DOHH2 (cell line): ENCODE measurements at regions not wholly inside any gene's neighbourhood (a gene's known extent, or its start where the extent isn't known, plus 50 kb on each side); places are given as distances from the start of the nearest gene placed in this dataset.

ENCODE experiments used
- EZH2phosphoT487 ChIP-seq: fragments of 200-600 bp; sonication (generic); IDR thresholded peaks from 2 replicates; pipeline ENCODE4 v1.6.1; 2017; ENCODE audit warnings: borderline replicate concordance, mild to moderate bottlenecking, antibody characterized with exemption, low read length, moderate library complexity, mixed read lengths
- TF ChIP-seq, protein P1 (sequence below): fragments of 200-600 bp; sonication (generic); IDR thresholded peaks from one replicate; pipeline ENCODE4 v1.5.1; 2014; ENCODE audit warnings: antibody characterized with exemption, mild to moderate bottlenecking, low read depth, low read length; ENCODE audit not compliant: poor library complexity, severe bottlenecking

DNA sequence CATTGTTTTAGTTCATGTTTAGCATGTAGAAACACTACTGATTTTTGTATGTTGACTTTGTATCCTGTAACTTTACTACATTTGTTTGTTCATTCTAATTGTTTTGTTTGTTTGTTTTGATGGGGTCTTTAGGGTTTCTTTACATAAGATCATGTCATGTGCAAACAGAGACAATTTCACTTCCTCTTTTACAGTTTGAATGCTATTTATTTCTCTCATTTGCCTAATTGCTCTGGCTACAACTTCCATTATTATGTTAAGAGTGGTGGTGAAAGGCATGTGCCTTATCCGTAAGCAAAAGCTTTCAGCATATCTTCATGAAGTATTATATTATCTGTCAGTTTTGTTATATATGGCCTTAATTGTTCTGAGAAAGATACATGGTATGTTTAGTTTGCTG, 571.1 kb downstream of the PCDH7 start:
- TF ChIP-seq, protein P1, sequence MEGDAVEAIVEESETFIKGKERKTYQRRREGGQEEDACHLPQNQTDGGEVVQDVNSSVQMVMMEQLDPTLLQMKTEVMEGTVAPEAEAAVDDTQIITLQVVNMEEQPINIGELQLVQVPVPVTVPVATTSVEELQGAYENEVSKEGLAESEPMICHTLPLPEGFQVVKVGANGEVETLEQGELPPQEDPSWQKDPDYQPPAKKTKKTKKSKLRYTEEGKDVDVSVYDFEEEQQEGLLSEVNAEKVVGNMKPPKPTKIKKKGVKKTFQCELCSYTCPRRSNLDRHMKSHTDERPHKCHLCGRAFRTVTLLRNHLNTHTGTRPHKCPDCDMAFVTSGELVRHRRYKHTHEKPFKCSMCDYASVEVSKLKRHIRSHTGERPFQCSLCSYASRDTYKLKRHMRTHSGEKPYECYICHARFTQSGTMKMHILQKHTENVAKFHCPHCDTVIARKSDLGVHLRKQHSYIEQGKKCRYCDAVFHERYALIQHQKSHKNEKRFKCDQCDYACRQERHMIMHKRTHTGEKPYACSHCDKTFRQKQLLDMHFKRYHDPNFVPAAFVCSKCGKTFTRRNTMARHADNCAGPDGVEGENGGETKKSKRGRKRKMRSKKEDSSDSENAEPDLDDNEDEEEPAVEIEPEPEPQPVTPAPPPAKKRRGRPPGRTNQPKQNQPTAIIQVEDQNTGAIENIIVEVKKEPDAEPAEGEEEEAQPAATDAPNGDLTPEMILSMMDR = no peak
- TF ChIP-seq EZH2phosphoT487 = no peak
